Endodermal cell (in vitro differentiated cells): ENCODE measurements at regions not wholly inside any gene's neighbourhood (a gene's known extent, or its start where the extent isn't known, plus 50 kb on each side); places are given as distances from the start of the nearest gene placed in this dataset.

Experiments used
- DNase-seq: peaks from one replicate; pipeline ENCODE4 v3.0.0-alpha.2; 2017
- H3K27ac ChIP-seq: 2 replicates; pipeline ENCODE4 v1.5.1; 2013; ENCODE audit warnings: mild to moderate bottlenecking, low read depth, low read length, moderate library complexity
- H3K27me3 ChIP-seq: 2 replicates; pipeline ENCODE4 v1.6.1; 2013; ENCODE audit warnings: mild to moderate bottlenecking, low read length, moderate library complexity; ENCODE audit not compliant: insufficient read depth, control insufficient read depth, poor library complexity, severe bottlenecking
- H3K36me3 ChIP-seq: 2 replicates; pipeline ENCODE4 v1.7.0; 2013; ENCODE audit warnings: mild to moderate bottlenecking, low read length, moderate library complexity; ENCODE audit not compliant: control insufficient read depth, insufficient read depth
- H3K4me1 ChIP-seq: one replicate; pipeline ENCODE4 v1.7.0; 2013; ENCODE audit warnings: low read length; ENCODE audit not compliant: control insufficient read depth, insufficient read depth
- H3K4me3 ChIP-seq: 2 replicates; pipeline ENCODE4 v1.5.1; 2013; ENCODE audit warnings: mild to moderate bottlenecking, low read length, moderate library complexity
- H3K9ac ChIP-seq: 2 replicates; pipeline ENCODE4 v1.6.1; 2013; ENCODE audit warnings: mild to moderate bottlenecking, low read length, moderate library complexity; ENCODE audit not compliant: poor library complexity, severe bottlenecking; ENCODE audit errors: extremely low read depth
- H3K9me3 ChIP-seq: 2 replicates; pipeline ENCODE4 v1.6.1; 2013; ENCODE audit warnings: mild to moderate bottlenecking, low read length, moderate library complexity; ENCODE audit not compliant: control insufficient read depth
- H3K27ac Mint-ChIP-seq: 2 replicates; pipeline ENCODE4 v1.8.0; 2020; ENCODE audit warnings: mixed read lengths
- H3K27me3 Mint-ChIP-seq: 2 replicates; pipeline ENCODE4 v1.8.0; 2021; ENCODE audit warnings: mild to moderate bottlenecking, mixed read lengths; ENCODE audit not compliant: insufficient read depth
- H3K36me3 Mint-ChIP-seq: 2 replicates; pipeline ENCODE4 v1.8.0; 2020; ENCODE audit warnings: low read depth, mixed read lengths
- H3K4me1 Mint-ChIP-seq: 2 replicates; pipeline ENCODE4 v1.8.0; 2020; ENCODE audit warnings: mixed read lengths
- H3K4me3 Mint-ChIP-seq: 2 replicates; pipeline ENCODE4 v1.8.0; 2020; ENCODE audit warnings: mild to moderate bottlenecking, moderate library complexity, mixed read lengths
- H3K9me3 Mint-ChIP-seq: 2 replicates; pipeline ENCODE4 v1.8.0; 2020; ENCODE audit warnings: mild to moderate bottlenecking, mixed read lengths
- CTCF ChIP-seq: fragments of 200-600 bp; sonication (generic); conservative IDR thresholded peaks from 2 replicates; pipeline ENCODE4 v1.5.0; 2021; ENCODE audit warnings: antibody characterized with exemption, mild to moderate bottlenecking
- WGBS, 2 experiments: methylation state at CpG; one replicate each; pipeline versions ENCODE4 v1.1.5 to v1.1.7; 2013; ENCODE audit warnings: missing lambda C conversion rate in 2 of 2, mixed read lengths in 1 of 2; ENCODE audit not compliant: insufficient coverage in 1 of 2, insufficient read length in 1 of 2; 5-methylcytosine and 5-hydroxymethylcytosine counted together

GRCh38 chr9:88681434-88681833 lies 146.5 kb downstream of the NXNL2 start:
- no peaks in the 10 kb centered on the region for H3K36me3 Mint-ChIP-seq
- 90 to 95% methylated on average over 8 of the region's 8 CpGs for WGBS, 2 experiments
- Histone ChIP-seq H3K4me3 (no peak overlapping the region), H3K36me3 (no peaks in the 10 kb centered on the region), H3K9me3 (no peaks in the 10 kb centered on the region), H3K27ac (no peak overlapping the region), H3K4me1 (no peaks in the 10 kb centered on the region), H3K9ac (no peak overlapping the region), H3K27me3 (no peaks in the 10 kb centered on the region)
- TF ChIP-seq CTCF: no peak
- peaks cover 7% of the 10 kb centered on the region for H3K9me3 Mint-ChIP-seq
- H3K4me3 Mint-ChIP-seq: no peak overlapping the region
- no peak for DNase-seq
- no peak overlapping the region for H3K27ac Mint-ChIP-seq
- no peaks in the 10 kb centered on the region for H3K4me1 Mint-ChIP-seq
- peaks cover 2% of the 10 kb centered on the region for H3K27me3 Mint-ChIP-seq

GRCh38 chr9:88682431-88682831 lies 147.5 kb downstream of the NXNL2 start:
- H3K4me1 Mint-ChIP-seq: no peaks in the 10 kb centered on the region
- no peaks in the 10 kb centered on the region for H3K27me3 ChIP-seq
- H3K9ac ChIP-seq: no peak overlapping the region
- H3K4me1 ChIP-seq: no peaks in the 10 kb centered on the region
- no peaks in the 10 kb centered on the region for H3K36me3 ChIP-seq
- TF ChIP-seq CTCF: no peak
- H3K4me3 ChIP-seq: no peak overlapping the region
- H3K9me3 Mint-ChIP-seq: peaks cover 9% of the 10 kb centered on the region
- H3K36me3 Mint-ChIP-seq: no peaks in the 10 kb centered on the region
- H3K9me3 ChIP-seq: no peaks in the 10 kb centered on the region
- 95 to 97% methylated on average over 10 to 12 of the region's 12 CpGs for WGBS, 2 experiments
- H3K27ac ChIP-seq: no peak overlapping the region
- DNase-seq: no peak
- H3K27me3 Mint-ChIP-seq: peaks cover 2% of the 10 kb centered on the region
- no peak overlapping the region for H3K27ac Mint-ChIP-seq
- H3K4me3 Mint-ChIP-seq: no peak overlapping the region

GRCh38 chr9:88684046-88684445 lies 149.1 kb downstream of the NXNL2 start:
- Mint-ChIP-seq H3K36me3 (no peaks in the 10 kb centered on the region), H3K9me3 (peaks cover 10% of the 10 kb centered on the region), H3K27ac (no peak overlapping the region), H3K4me3 (no peak overlapping the region), H3K4me1 (no peaks in the 10 kb centered on the region), H3K27me3 (no peaks in the 10 kb centered on the region)
- TF ChIP-seq CTCF: no peak
- Histone ChIP-seq H3K36me3 (no peaks in the 10 kb centered on the region), H3K27ac (no peak overlapping the region), H3K9me3 (no peaks in the 10 kb centered on the region), H3K27me3 (no peaks in the 10 kb centered on the region), H3K4me1 (no peaks in the 10 kb centered on the region), H3K9ac (no peak overlapping the region), H3K4me3 (no peak overlapping the region)
- DNase-seq: no peak
- WGBS, 2 experiments: 78 to 85% methylated on average over 7 to 8 of the region's 8 CpGs
